GM10266 (cell line): ENCODE measurements at regions not wholly inside any gene's neighbourhood (a gene's known extent, or its start where the extent isn't known, plus 50 kb on each side); places are given as distances from the start of the nearest gene placed in this dataset.

Experiments
- DNase-seq: peaks from one replicate; pipeline ENCODE4 v3.0.0; 2012; ENCODE audit errors: extremely low spot score
- CTCF ChIP-seq: IDR thresholded peaks from 2 replicates; pipeline ENCODE4 v1.5.1; 2012; ENCODE audit warnings: mild to moderate bottlenecking, low read depth; ENCODE audit not compliant: control insufficient read depth, insufficient read depth; ENCODE audit errors: missing control alignments

- no peak for TF ChIP-seq CTCF
- DNase-seq = no peak
These were observed 156.6 kb downstream of the CHIC2 start for GRCh38 chr4:53907772-53908171.

- TF ChIP-seq CTCF = no peak
- no peak for DNase-seq
These were observed 157.7 kb downstream of the CHIC2 start for GRCh38 chr4:53906606-53907190.

- TF ChIP-seq CTCF = no peak
- DNase-seq = peak; percentile 13
These were observed 158.4 kb downstream of the CHIC2 start for GRCh38 chr4:53905941-53906377.

GRCh38 chr4:53905276-53905940 lies 159.0 kb downstream of the CHIC2 start:
- no peak for DNase-seq
- TF ChIP-seq CTCF = no peak

GRCh38 chr4:53902786-53903185 lies 161.6 kb downstream of the CHIC2 start:
- no peak for TF ChIP-seq CTCF
- no peak for DNase-seq

GRCh38 chr4:53900271-53900649 lies 164.1 kb downstream of the CHIC2 start:
- TF ChIP-seq CTCF = no peak
- DNase-seq = no peak

- no peak for TF ChIP-seq CTCF
- no peak for DNase-seq
These were observed 164.7 kb downstream of the CHIC2 start for GRCh38 chr4:53899586-53900270.
